NB4 (cell line): ENCODE measurements at regions not wholly inside any gene's neighbourhood (a gene's known extent, or its start where the extent isn't known, plus 50 kb on each side); places are given as distances from the start of the nearest gene placed in this dataset.
A peak's percentile ranks its signal among the peaks of the same experiment; 100 is the strongest.
"Not testable (repeated sequence)": the region's sequence is repeated elsewhere in the genome, so short reads cannot be mapped to it uniquely, and the experiment has no call there.

Source experiments
- DNase-seq: peaks from one replicate; pipeline ENCODE4 v3.0.0; 2010; ENCODE audit warnings: low read depth
- H3K4me3 ChIP-seq: one replicate; pipeline ENCODE4 v1.5.1; 2011; ENCODE audit warnings: mild to moderate bottlenecking, low read depth, low read length, moderate library complexity
- MYC ChIP-seq: IDR thresholded peaks from 2 replicates; pipeline ENCODE4 v1.6.1; 2011; ENCODE audit warnings: low read depth, low read length
- POLR2A ChIP-seq: IDR thresholded peaks from 2 replicates; pipeline ENCODE4 v1.6.1; 2011; ENCODE audit warnings: mild to moderate bottlenecking; ENCODE audit not compliant: insufficient read length; ENCODE audit errors: extremely low read depth
- TF ChIP-seq, protein P1 (sequence below): IDR thresholded peaks from 2 replicates; pipeline ENCODE4 v1.6.1; 2011; ENCODE audit warnings: low read depth, low read length
- TF ChIP-seq, protein P2 (sequence below): IDR thresholded peaks from one replicate; pipeline ENCODE4 v1.5.1; 2012; ENCODE audit warnings: low read depth, low read length

DNA sequence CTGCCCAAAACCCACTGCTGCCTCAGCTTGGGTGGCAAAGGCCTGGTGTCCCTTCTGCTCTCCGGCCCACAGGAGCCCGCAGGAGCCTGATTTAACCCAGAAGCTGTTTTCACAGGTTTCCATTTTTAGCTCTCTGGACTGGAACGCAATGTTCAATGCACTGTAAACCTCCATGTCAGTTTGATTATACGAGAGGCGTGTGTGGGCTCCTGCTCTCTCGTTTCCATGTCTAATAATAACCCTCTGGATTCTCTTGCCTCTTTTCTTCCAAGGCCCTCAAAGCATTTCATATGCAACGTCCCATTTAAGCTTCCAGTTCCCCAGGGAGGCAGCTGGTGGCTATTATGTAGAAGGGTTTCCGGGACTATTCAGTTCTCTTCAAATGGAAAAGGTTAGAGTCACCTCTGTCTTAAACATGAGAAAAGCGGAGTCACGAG lies 161.1 kb downstream of the SUDS3 start:
- DNase-seq, result no peak
- no peak overlapping the region for H3K4me3 ChIP-seq
- TF ChIP-seq, protein P1, sequence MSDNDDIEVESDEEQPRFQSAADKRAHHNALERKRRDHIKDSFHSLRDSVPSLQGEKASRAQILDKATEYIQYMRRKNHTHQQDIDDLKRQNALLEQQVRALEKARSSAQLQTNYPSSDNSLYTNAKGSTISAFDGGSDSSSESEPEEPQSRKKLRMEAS, result no peak
- TF ChIP-seq, protein P2, sequence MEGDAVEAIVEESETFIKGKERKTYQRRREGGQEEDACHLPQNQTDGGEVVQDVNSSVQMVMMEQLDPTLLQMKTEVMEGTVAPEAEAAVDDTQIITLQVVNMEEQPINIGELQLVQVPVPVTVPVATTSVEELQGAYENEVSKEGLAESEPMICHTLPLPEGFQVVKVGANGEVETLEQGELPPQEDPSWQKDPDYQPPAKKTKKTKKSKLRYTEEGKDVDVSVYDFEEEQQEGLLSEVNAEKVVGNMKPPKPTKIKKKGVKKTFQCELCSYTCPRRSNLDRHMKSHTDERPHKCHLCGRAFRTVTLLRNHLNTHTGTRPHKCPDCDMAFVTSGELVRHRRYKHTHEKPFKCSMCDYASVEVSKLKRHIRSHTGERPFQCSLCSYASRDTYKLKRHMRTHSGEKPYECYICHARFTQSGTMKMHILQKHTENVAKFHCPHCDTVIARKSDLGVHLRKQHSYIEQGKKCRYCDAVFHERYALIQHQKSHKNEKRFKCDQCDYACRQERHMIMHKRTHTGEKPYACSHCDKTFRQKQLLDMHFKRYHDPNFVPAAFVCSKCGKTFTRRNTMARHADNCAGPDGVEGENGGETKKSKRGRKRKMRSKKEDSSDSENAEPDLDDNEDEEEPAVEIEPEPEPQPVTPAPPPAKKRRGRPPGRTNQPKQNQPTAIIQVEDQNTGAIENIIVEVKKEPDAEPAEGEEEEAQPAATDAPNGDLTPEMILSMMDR, result no peak
- TF ChIP-seq MYC, result no peak

DNA sequence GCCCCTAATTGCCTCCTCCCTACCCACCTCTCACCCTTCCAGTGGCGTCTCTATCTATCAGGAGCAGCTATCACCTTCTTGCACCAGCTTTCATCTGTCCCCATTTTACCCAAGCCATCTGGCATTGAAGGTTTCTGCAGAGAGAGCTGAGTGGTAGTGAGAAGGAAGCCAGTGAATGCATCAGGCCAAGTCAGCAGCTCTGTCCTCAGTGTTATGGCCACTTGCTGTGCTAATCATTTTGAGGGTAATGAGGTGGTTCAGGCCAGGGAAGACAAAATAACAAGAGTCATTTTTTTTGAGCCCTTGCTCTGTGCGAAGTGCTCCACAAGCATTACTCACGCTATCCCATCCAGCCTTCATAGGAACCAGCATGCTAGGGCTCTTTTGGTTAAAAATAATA lies 164.7 kb downstream of the SUDS3 start:
- no peak overlapping the region for H3K4me3 ChIP-seq
- DNase-seq, result no peak
- TF ChIP-seq, protein P1, result no peak
- TF ChIP-seq MYC (no peak), POLR2A (no peak)
- TF ChIP-seq, protein P2, result no peak

DNA sequence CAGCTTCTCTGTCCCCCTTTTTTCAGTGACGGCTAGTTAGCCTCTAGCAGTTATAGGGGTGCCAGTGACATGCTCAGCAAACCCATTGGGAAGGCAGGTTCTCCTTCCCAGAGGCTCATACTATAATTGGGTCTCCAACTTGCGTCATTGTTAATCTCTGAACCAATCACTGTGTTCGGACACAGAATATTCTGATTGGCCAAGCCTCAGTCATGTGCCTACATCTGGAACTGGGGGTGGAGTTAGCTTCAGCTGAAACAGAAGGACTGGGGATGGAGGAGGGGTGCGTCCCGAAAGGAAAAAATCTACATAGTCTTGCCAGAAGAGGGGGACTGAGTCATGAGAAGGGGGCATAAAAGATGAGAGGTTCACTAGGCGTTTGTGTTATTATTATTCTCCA lies 165.6 kb downstream of the SUDS3 start:
- TF ChIP-seq, protein P1, result no peak
- TF ChIP-seq, protein P2, result no peak
- TF ChIP-seq POLR2A (no peak), MYC (no peak)
- no peak for DNase-seq

GRCh38 chr12:118543651-118544050 lies 167.3 kb downstream of the SUDS3 start:
- no peak overlapping the region for H3K4me3 ChIP-seq
- TF ChIP-seq, protein P2, result no peak
- TF ChIP-seq MYC (no peak), POLR2A (no peak)
- TF ChIP-seq, protein P1, result no peak
- DNase-seq, result no peak

More for the DNA sequence above, 165.6 kb downstream of the SUDS3 start:
- no peak overlapping the region for H3K4me3 ChIP-seq

- DNase-seq, result peak; percentile 59
- no peak for TF ChIP-seq MYC
- no peak overlapping the region for H3K4me3 ChIP-seq
Measured at GRCh38 chr12:118544569-118544968, 168.2 kb downstream of the SUDS3 start.

- not testable (repeated sequence) for DNase-seq, H3K4me3 ChIP-seq
Measured at GRCh38 chr12:118547606-118548005, 171.3 kb downstream of the SUDS3 start.

GRCh38 chr12:118548887-118549509 lies 172.6 kb downstream of the SUDS3 start:
- H3K4me3 ChIP-seq, result no peak overlapping the region
- DNase-seq, result no peak
- no peak for TF ChIP-seq POLR2A
- TF ChIP-seq, protein P2, result no peak
